Ammon's horn (tissue), 1 donor: ENCODE measurements at regions not wholly inside any gene's neighbourhood (a gene's known extent, or its start where the extent isn't known, plus 50 kb on each side); places are given as distances from the start of the nearest gene placed in this dataset.

Experiments
- DNase-seq: peaks from one replicate; pipeline ENCODE4 v3.0.0-alpha.2; 2016; ENCODE audit warnings: low spot score

DNA sequence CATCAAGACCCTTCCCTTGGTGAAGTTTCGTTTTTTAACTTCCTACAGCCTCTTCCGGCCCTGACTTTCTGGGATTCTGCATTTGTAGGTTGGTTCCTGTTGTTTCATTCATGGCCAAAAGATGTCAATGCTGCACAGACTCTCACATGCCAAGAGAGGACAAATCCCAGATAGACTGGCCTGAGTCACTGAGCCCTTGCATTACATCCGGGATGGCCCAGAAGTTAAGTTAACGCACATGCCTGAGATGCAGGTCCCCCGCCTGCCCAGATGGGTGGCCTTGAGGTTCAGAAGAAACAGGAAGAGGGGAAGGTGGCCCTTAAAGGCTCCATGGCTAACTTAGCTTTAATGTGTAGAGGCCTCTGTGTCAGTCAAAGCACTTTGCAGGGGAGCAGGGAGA, 51.6 kb upstream of the SRGAP3 start:
- no peak for DNase-seq

DNA sequence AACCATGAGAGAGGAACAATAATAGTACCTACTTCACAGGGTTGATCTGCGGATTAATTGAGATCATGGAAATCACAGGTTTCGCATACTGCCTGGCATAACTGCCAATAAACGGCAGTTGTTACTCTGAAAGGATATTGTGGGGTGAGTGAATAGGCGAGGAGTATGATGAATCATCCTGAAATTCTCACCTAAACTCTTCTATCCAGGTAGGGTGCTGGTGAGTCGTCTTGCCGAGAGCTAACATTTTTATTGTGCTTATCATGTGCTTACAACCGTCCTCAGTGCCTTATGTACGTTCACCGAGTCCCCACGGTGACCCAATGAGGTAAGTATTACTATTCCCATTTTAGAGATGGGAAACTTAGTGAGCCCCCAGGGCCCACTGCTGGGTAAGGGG, 52.4 kb upstream of the SRGAP3 start:
- no peak for DNase-seq

DNA sequence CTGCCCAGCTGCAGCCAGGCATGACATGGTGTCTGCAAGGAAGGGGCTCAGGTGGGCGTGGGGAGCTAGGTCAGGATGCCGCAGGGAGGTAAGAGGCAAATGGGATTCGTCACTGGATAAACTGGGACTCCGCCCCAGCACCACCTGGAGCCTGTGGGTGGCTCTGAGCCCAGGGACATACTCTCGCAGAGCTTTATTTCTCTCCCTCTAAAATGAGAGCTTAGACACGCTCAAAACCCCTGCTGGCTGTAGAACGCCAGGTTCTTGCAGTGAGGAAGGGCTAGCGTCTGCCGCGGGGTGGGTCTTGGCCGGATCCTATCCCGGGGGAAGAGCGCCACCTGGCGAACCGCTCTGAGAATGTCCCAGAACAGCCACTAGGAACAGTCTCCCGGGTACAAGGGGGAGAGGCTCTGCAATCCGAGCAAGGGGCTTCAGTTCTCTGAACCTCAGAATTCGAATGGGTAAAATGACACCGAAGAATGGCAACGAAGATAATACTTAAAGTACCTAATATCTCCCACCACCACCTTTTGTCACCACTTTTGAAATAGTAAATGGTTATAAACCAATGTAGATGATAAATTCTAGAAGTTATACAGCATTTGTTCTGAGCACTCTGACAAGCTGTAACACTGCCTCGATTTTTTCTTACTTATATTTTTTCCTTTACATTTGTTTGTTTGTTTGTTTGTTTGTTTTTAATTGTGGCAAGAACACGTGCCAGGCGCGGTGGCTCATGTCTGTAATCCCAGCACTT, 53.2 kb upstream of the SRGAP3 start:
- peak; percentile 93 for DNase-seq

DNA sequence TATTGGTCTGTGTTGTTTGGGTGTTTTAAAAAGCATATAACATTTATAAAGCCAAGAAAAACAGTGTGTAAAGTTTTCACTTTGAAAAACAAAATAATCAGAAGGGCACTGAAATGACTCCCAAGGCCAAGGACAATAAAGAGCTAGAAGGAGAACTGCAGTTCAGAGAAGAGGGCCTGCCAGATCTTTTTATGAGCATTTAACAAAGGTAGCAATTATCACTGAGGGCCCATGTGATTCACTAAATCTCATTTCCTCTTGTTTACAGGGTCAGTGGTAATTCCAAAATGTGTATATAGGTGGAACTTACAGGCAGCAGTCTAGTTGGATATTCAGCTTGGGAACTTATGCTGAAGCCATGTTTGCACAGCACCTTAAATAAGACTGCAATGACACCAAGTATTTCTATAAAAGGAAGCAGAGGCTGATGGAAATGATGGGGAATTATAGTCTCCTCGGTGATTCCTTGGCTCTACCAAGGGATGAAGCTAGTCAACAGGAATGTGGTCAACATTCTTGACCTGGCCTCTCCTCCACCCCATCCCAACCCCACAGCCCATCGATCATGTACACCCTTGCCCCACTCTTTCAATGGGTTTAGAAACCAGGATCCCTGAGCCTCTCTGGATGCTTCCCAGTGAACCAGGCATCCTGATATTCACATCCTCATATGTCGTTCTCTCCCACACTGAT, 54.4 kb upstream of the THUMPD3 start:
- DNase-seq, result no peak

DNA sequence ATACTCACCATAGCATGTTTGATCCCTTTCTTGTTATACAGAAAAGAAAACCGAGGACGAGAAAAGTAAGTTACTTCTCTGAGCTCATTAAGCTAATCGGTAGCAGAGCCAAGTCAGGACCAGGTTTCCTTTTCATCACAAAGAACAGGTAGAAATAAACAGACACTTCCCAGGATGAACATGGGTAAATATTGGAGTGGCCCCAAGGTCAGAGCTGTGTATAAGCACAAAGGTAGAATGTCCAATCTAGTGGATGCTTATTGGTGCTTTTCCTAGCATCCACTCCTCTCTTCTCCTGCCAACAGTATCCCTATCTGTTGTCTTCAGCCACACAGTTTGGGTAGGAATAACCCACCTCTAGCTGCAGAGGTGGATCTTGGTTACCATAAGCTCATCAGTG, 52.8 kb upstream of the THUMPD3 start:
- no peak for DNase-seq

DNA sequence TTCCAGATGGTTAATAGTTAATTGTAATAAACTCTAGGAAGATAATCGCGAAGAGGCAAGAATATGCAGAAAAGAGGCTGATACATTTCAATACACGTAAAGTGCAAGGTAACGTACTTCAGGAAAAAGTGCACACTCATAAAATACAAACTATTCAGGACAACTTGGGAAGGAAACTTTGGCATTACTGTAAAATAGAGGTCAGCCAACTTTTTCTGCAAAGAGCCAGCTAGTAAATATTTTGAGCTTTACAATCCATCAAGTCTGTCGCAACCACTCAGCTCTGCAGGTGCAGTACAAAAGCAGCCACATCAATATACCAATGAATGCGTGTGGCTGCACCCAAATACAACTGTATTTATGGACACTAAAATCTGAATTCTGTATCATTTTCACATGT, 51.6 kb upstream of the THUMPD3 start:
- DNase-seq, result no peak
